K562 (cell line): ENCODE measurements at regions not wholly inside any gene's neighbourhood (a gene's known extent, or its start where the extent isn't known, plus 50 kb on each side); places are given as distances from the start of the nearest gene placed in this dataset.

ENCODE experiments used
- ATAC-seq: fragments of 200-7000 bp; cut with Tn5 transposase; 3 replicates; pipeline ENCODE4 v1.9.1; 2020; ENCODE audit warnings: moderate library complexity
- BruUV-seq: library from RNA; stranded (reverse); fragments of 400-500 nt; replicated peaks from 2 replicates; lab custom pipeline; 2021; lab: Mats Ljungman, UMichigan
- CTCF ChIA-PET: fragments of 300-600 bp; formaldehyde crosslinking; extraction: SDS; loops from one replicate; lab custom pipeline; 2021; ENCODE audit warnings: low intra/inter-chr PET ratio; lab: Yijun Ruan, JAX
- POLR2A ChIA-PET: fragments of 300-600, 350-650 bp; sonication (Branson Sonifier 250); formaldehyde crosslinking; extraction: SDS; loops from one replicate; lab custom pipeline; 2021; ENCODE audit warnings: antibody characterized with exemption, inconsistent platforms; lab: Yijun Ruan, JAX
- DNase-seq, 4 experiments: peaks; one replicate each; pipeline versions ENCODE4 v3.0.0 to v3.0.0-alpha.2; 2011 to 2018; ENCODE audit warnings: low spot score in 3 of 4, mixed read lengths in 3 of 4; ENCODE audit errors: extremely low read depth in 1 of 4
- FAIRE-seq: peaks from 2 replicates; lab custom pipeline; 2011; peaks lifted over from hg19 to GRCh38; lab: Jason Lieb, UNC
- H2AFZ ChIP-seq: 2 replicates; pipeline ENCODE4 v1.6.0; 2011; ENCODE audit warnings: low read depth, low read length, control low read depth, inconsistent platforms
- H3K27ac ChIP-seq: fragments of 200-600 bp; 3 replicates; pipeline ENCODE4 v1.8.0; 2011; ENCODE audit warnings: low read depth, mild to moderate bottlenecking, control low read depth, inconsistent platforms, low read length, moderate library complexity, mixed read lengths; ENCODE audit errors: extremely low read depth
- H3K27me3 ChIP-seq, 2 experiments: fragments of 300-600 bp in 1 of 2; 2 replicates in 1 of 2; 3 replicates in 1 of 2; pipeline versions ENCODE4 v1.6.0 to v1.8.0; 2011; ENCODE audit warnings: inconsistent platforms in 2 of 2, low read length in 2 of 2, mild to moderate bottlenecking in 1 of 2, mixed read lengths in 1 of 2, moderate library complexity in 1 of 2; ENCODE audit not compliant: control insufficient read depth in 2 of 2, insufficient read depth in 2 of 2
- H3K36me3 ChIP-seq: fragments of 300-600 bp; 3 replicates; pipeline ENCODE4 v1.8.0; 2011; ENCODE audit warnings: mild to moderate bottlenecking, low read length, inconsistent platforms; ENCODE audit not compliant: control insufficient read depth, insufficient read depth
- H3K4me1 ChIP-seq, 2 experiments: fragments of 200-600 bp in 1 of 2; replicated peaks in 1 of 2; 2 replicates in 1 of 2; 3 replicates in 1 of 2; pipeline versions ENCODE4 v1.5.1 to v1.8.0; 2011; ENCODE audit warnings: inconsistent platforms in 2 of 2, low read length in 2 of 2, mild to moderate bottlenecking in 1 of 2, mixed read lengths in 1 of 2, moderate library complexity in 1 of 2; ENCODE audit not compliant: control insufficient read depth in 2 of 2, insufficient read depth in 2 of 2
- H3K4me2 ChIP-seq: 2 replicates; pipeline ENCODE4 v1.6.1; 2011; ENCODE audit warnings: low read length, control low read depth, inconsistent platforms, mixed read lengths; ENCODE audit not compliant: insufficient read depth
- H3K4me3 ChIP-seq: fragments of 200-600 bp; sonication (generic), shearing (Covaris generic); 2 replicates; pipeline ENCODE4 v1.5.1; 2016; ENCODE audit warnings: control low read depth, inconsistent platforms
- H3K79me2 ChIP-seq: fragments of 200-600 bp; 3 replicates; pipeline ENCODE4 v1.8.0; 2011; ENCODE audit warnings: low read length, inconsistent platforms; ENCODE audit not compliant: control insufficient read depth, insufficient read depth
- H3K9ac ChIP-seq, 2 experiments: 2 replicates each; pipeline versions ENCODE4 v1.6.0 to v1.6.1; 2011; ENCODE audit warnings: low read depth in 2 of 2, low read length in 2 of 2, control low read depth in 1 of 2, inconsistent platforms in 1 of 2, mild to moderate bottlenecking in 1 of 2, mixed read lengths in 1 of 2; ENCODE audit not compliant: insufficient read depth in 1 of 2
- H3K9me1 ChIP-seq: one replicate; pipeline ENCODE4 v1.6.0; 2011; ENCODE audit warnings: inconsistent platforms, mild to moderate bottlenecking, low read length, moderate library complexity; ENCODE audit not compliant: control insufficient read depth, insufficient read depth
- H3K9me3 ChIP-seq: replicated peaks from 2 replicates; pipeline ENCODE4 v1.5.1; 2011; ENCODE audit warnings: low read depth, low read length, inconsistent platforms; ENCODE audit not compliant: control insufficient read depth, insufficient read depth
- H4K20me1 ChIP-seq: replicated peaks from 2 replicates; pipeline ENCODE4 v1.6.1; 2011; ENCODE audit warnings: low read length, inconsistent platforms, mixed read lengths; ENCODE audit not compliant: control insufficient read depth, insufficient read depth
- DACH1 ChIP-seq: fragments of 450-650 bp; IDR thresholded peaks from 2 replicates; pipeline ENCODE4 v1.6.1; 2018; ENCODE audit not compliant: partially characterized antibody
- E2F3 ChIP-seq: fragments of 250-450 bp; sonication (Bioruptor Pico); IDR thresholded peaks from 2 replicates; pipeline ENCODE4 v1.4.0; 2020; ENCODE audit warnings: mild to moderate bottlenecking
- FIP1L1 ChIP-seq: fragments of 200-400 bp; formaldehyde crosslinking; IDR thresholded peaks from 2 replicates; pipeline ENCODE4 v1.6.1; 2018; ENCODE audit warnings: mild to moderate bottlenecking, low read depth, low read length; ENCODE audit not compliant: poor library complexity, severe bottlenecking
- FOXJ3 ChIP-seq: sonication (generic); formaldehyde crosslinking; IDR thresholded peaks from 2 replicates; pipeline ENCODE4 v1.4.0; 2020; ENCODE audit warnings: mild to moderate bottlenecking, missing genetic modification reagents
- GTF2E2 ChIP-seq: fragments of 200-800 bp; sonication (Bioruptor generic); IDR thresholded peaks from 2 replicates; pipeline ENCODE4 v1.6.1; 2016; ENCODE audit warnings: missing genetic modification characterization, missing compliant biosample characterization
- KDM1A ChIP-seq, 2 experiments: fragments of 450-650 bp; IDR thresholded peaks; 2 replicates each; pipeline ENCODE4 v1.6.1; 2016; ENCODE audit warnings: mild to moderate bottlenecking in 2 of 2
- LCOR ChIP-seq: sonication (generic); formaldehyde crosslinking; IDR thresholded peaks from 2 replicates; pipeline ENCODE4 v1.8.0; 2022; ENCODE audit warnings: mild to moderate bottlenecking, missing genetic modification reagents
- PPARD ChIP-seq: fragments of 250-450 bp; sonication (Bioruptor Pico); IDR thresholded peaks from 2 replicates; pipeline ENCODE4 v1.8.0; 2022; ENCODE audit warnings: inconsistent platforms, mild to moderate bottlenecking, moderate library complexity
- RHOXF2B ChIP-seq: fragments of 250-450 bp; sonication (Bioruptor Pico); conservative IDR thresholded peaks from 2 replicates; pipeline ENCODE4 v1.5.1; 2021
- SLC30A9 ChIP-seq: fragments of 250-450 bp; sonication (Bioruptor Pico); IDR thresholded peaks from 2 replicates; pipeline ENCODE4 v1.8.0; 2022; ENCODE audit warnings: mild to moderate bottlenecking, moderate library complexity
- SREBF2 ChIP-seq: sonication (generic); formaldehyde crosslinking; IDR thresholded peaks from 2 replicates; pipeline ENCODE4 v1.4.0; 2020; ENCODE audit warnings: mild to moderate bottlenecking, missing genetic modification reagents
- SUPT5H ChIP-seq: fragments of 450-650 bp; IDR thresholded peaks from 2 replicates; pipeline ENCODE4 v1.6.1; 2016
- WGBS: fragments of 100-300 bp; shearing (Covaris generic); methylation state at CpG from one replicate; pipeline ENCODE4 v1.1.6; 2016; ENCODE audit warnings: low coverage, mixed read lengths; ENCODE audit not compliant: insufficient coverage; ENCODE audit errors: missing lambda C conversion rate; 5-methylcytosine and 5-hydroxymethylcytosine counted together
- in situ Hi-C: fragments of 300-500 bp; cut with MboI; formaldehyde crosslinking; loops from 4 replicates; pipeline ENCODE4 v1.15.0; 2018; ENCODE audit warnings: inconsistent platforms, mixed read lengths
- intact Hi-C: fragments of 100-400 bp; cut with micrococcal nuclease; formaldehyde crosslinking; loops from 2 replicates; pipeline ENCODE4 v1.14.2; 2022
- TF ChIP-seq, protein P1 (sequence below): sonication (generic); formaldehyde crosslinking; IDR thresholded peaks from 2 replicates; pipeline ENCODE4 v1.8.1; 2022; ENCODE audit warnings: missing genetic modification reagents

GRCh38 chr15:77782691-77783090 is 150.0 kb upstream of the LINGO1 start (continued):
- TF ChIP-seq SREBF2 (CRISPR knock-in tag): no peak
- TF ChIP-seq, all 486 proteins: peak for 0

DNA sequence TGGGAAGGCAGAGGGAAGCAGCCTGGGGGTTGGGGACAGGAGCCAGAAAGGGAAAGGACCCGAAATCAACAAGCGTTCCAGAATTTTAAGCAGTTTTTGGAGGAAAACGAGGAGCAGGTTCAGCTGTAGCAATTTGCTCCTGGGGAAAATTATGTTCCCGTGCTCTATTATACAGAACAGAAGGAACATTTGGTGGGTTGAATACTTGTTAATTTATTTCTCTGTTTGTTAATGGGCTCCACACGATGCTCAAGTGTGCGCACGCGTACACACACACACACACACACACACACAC is 149.2 kb upstream of the LINGO1 start:
- intact Hi-C loops: no loop called here
- no peaks in the 10 kb centered on the region for H3K9me3 ChIP-seq
- ATAC-seq (no peak), FAIRE-seq (no peak), DNase-seq (no peak)
- 27% methylated on average over 8 of the region's 8 CpGs for WGBS
- no peaks in the 10 kb centered on the region; the same call in 1 of the 2 replicates for H4K20me1 ChIP-seq
- no TSS peak for BruUV-seq
- ChIA-PET CTCF (no interaction called here), POLR2A (no interaction called here)
- H3K36me3 ChIP-seq: no peaks in the 10 kb centered on the region
- peaks cover 0 to 12% of the 10 kb centered on the region in 2 experiments; a peak in 2 of 5 replicates for H3K4me1 ChIP-seq
- in situ Hi-C loops: no loop called here
- H3K4me3 ChIP-seq: no peak overlapping the region
- H3K27me3 ChIP-seq: peaks cover 0 to 18% of the 10 kb centered on the region in 2 experiments; a peak in 3 of 5 replicates
- H3K79me2 ChIP-seq: no peaks in the 10 kb centered on the region
- H2AFZ ChIP-seq: no peak overlapping the region
- H3K4me2 ChIP-seq: no peak overlapping the region
- no peak overlapping the region for H3K27ac ChIP-seq
- TF ChIP-seq KDM1A (IDR thresholded peaks at IDR 0.05): no peak
- no peak for TF ChIP-seq PPARD (CRISPR knock-in tag)
- TF ChIP-seq, protein P1, sequence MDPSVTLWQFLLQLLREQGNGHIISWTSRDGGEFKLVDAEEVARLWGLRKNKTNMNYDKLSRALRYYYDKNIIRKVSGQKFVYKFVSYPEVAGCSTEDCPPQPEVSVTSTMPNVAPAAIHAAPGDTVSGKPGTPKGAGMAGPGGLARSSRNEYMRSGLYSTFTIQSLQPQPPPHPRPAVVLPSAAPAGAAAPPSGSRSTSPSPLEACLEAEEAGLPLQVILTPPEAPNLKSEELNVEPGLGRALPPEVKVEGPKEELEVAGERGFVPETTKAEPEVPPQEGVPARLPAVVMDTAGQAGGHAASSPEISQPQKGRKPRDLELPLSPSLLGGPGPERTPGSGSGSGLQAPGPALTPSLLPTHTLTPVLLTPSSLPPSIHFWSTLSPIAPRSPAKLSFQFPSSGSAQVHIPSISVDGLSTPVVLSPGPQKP: no peak
- no peak for TF ChIP-seq DACH1
- TF ChIP-seq GTF2E2 (tag): no peak
- no peak for TF ChIP-seq LCOR (CRISPR knock-in tag)
- no peak for TF ChIP-seq E2F3 (CRISPR knock-in tag)
- TF ChIP-seq RHOXF2B (CRISPR knock-in tag): no peak
- TF ChIP-seq SLC30A9 (CRISPR knock-in tag): no peak
- TF ChIP-seq FOXJ3 (CRISPR knock-in tag): no peak
- no peak for TF ChIP-seq FIP1L1
- no peak for TF ChIP-seq SUPT5H
- H3K9ac ChIP-seq: no peak overlapping the region
- H3K9me1 ChIP-seq: no peaks in the 10 kb centered on the region
